GM12878 (cell line): ENCODE measurements at regions not wholly inside any gene's neighbourhood (a gene's known extent, or its start where the extent isn't known, plus 50 kb on each side); places are given as distances from the start of the nearest gene placed in this dataset.

Experiments used
- ATAC-seq: fragments of 200-7000 bp; cut with Tn5 transposase; 3 replicates; pipeline ENCODE4 v1.9.1; 2020; ENCODE audit warnings: mild to moderate bottlenecking, moderate library complexity
- BruUV-seq: library from RNA; stranded (reverse); fragments of 400-500 nt; replicated peaks from 2 replicates; lab custom pipeline; 2021; lab: Mats Ljungman, UMichigan
- CTCF ChIA-PET: fragments of 300-600 bp; sonication (Branson Sonifier 250); formaldehyde crosslinking; extraction: SDS; loops from one replicate; lab custom pipeline; 2021; ENCODE audit warnings: inconsistent platforms; lab: Yijun Ruan, JAX
- POLR2A ChIA-PET: fragments of 350-600 bp; formaldehyde crosslinking; extraction: SDS; loops from one replicate; lab custom pipeline; 2021; ENCODE audit warnings: inconsistent platforms; lab: Charles Lee
- RAD21 ChIA-PET: fragments of 300-600 bp; sonication (Branson Sonifier 250); formaldehyde crosslinking; loops from one replicate; lab custom pipeline; 2023; ENCODE audit warnings: antibody characterized with exemption; ENCODE audit not compliant: unreplicated experiment; lab: Charles Lee
- SMC1A ChIA-PET: fragments of 300-600 bp; sonication (Branson Sonifier 250); formaldehyde crosslinking; loops from one replicate; lab custom pipeline; 2023; ENCODE audit not compliant: unreplicated experiment, uncharacterized antibody; lab: Charles Lee
- DNase-seq: peaks from one replicate; pipeline ENCODE4 v3.0.0-alpha.2; 2011; ENCODE audit warnings: low read depth, low spot score
- FAIRE-seq: peaks from 3 replicates; lab custom pipeline; 2011; peaks lifted over from hg19 to GRCh38; lab: Jason Lieb, UNC
- H2AFZ ChIP-seq: 2 replicates; pipeline ENCODE4 v1.6.0; 2011; ENCODE audit warnings: low read depth, low read length, control low read depth; ENCODE audit not compliant: control insufficient read depth
- H3K27ac ChIP-seq: 2 replicates; pipeline ENCODE4 v1.5.1; 2011; ENCODE audit warnings: control low read depth; ENCODE audit not compliant: control insufficient read depth, insufficient read depth
- H3K27me3 ChIP-seq, 2 experiments: replicated peaks in 1 of 2; 2 replicates each; pipeline versions ENCODE4 v1.6.0 to v1.6.1; 2011; ENCODE audit warnings: low read length in 1 of 2; ENCODE audit not compliant: control insufficient read depth in 2 of 2, insufficient read depth in 2 of 2
- H3K36me3 ChIP-seq, 2 experiments: 2 replicates each; pipeline ENCODE4 v1.5.1; 2011; ENCODE audit warnings: low read length in 1 of 2; ENCODE audit not compliant: control insufficient read depth in 2 of 2, insufficient read depth in 2 of 2
- H3K4me1 ChIP-seq: 2 replicates; pipeline ENCODE4 v1.6.1; 2011; ENCODE audit warnings: mild to moderate bottlenecking, low read length, moderate library complexity, mixed read lengths; ENCODE audit not compliant: control insufficient read depth, insufficient read depth
- H3K4me2 ChIP-seq: 2 replicates; pipeline ENCODE4 v1.6.0; 2011; ENCODE audit warnings: control low read depth; ENCODE audit not compliant: control insufficient read depth, insufficient read depth
- H3K4me3 ChIP-seq: fragments of 200-600 bp; sonication (generic); 2 replicates; pipeline ENCODE4 v1.5.1; 2016
- H3K79me2 ChIP-seq: 2 replicates; pipeline ENCODE4 v1.6.0; 2011; ENCODE audit warnings: low read length; ENCODE audit not compliant: control insufficient read depth, insufficient read depth
- H3K9ac ChIP-seq: 2 replicates; pipeline ENCODE4 v1.8.0; 2011; ENCODE audit warnings: low read length, control low read depth, mixed read lengths; ENCODE audit not compliant: control insufficient read depth, insufficient read depth
- H3K9me3 ChIP-seq: replicated peaks from 3 replicates; pipeline ENCODE4 v1.5.1; 2011; ENCODE audit warnings: mild to moderate bottlenecking, low read length; ENCODE audit not compliant: control insufficient read depth, insufficient read depth
- H4K20me1 ChIP-seq: 2 replicates; pipeline ENCODE4 v1.6.0; 2011; ENCODE audit not compliant: control insufficient read depth, insufficient read depth
- BMI1 ChIP-seq: fragments of 450-650 bp; IDR thresholded peaks from 2 replicates; pipeline ENCODE4 v1.6.1; 2016; ENCODE audit warnings: mild to moderate bottlenecking, moderate library complexity, borderline replicate concordance
- BRCA1 ChIP-seq: IDR thresholded peaks from 2 replicates; pipeline ENCODE4 v1.6.1; 2011; ENCODE audit warnings: low read depth, low read length, improper control_type of control experiment
- IRF4 ChIP-seq: IDR thresholded peaks from 2 replicates; pipeline ENCODE4 v1.6.1; 2011; ENCODE audit warnings: low read depth, low read length
- NFXL1 ChIP-seq: fragments of 450-650 bp; IDR thresholded peaks from 2 replicates; pipeline ENCODE4 v1.6.1; 2017; ENCODE audit warnings: antibody characterized with exemption, mild to moderate bottlenecking, borderline replicate concordance
- SUZ12 ChIP-seq: fragments of 200-600 bp; sonication (generic); IDR thresholded peaks from one replicate; pipeline ENCODE4 v1.6.1; 2018; ENCODE audit warnings: antibody characterized with exemption, mild to moderate bottlenecking; ENCODE audit not compliant: unreplicated experiment
- USF1 ChIP-seq: IDR thresholded peaks from 2 replicates; pipeline ENCODE4 v1.6.1; 2011; ENCODE audit warnings: borderline replicate concordance, low read depth, mild to moderate bottlenecking, moderate library complexity, mixed read lengths, low read length; ENCODE audit not compliant: insufficient read depth; ENCODE audit errors: extremely low read length
- ZSCAN29 ChIP-seq: fragments of 450-650 bp; IDR thresholded peaks from 2 replicates; pipeline ENCODE4 v1.6.1; 2017; ENCODE audit warnings: mild to moderate bottlenecking, moderate library complexity
- WGBS: methylation state at CpG from one replicate; pipeline ENCODE4 v1.1.6; 2016; ENCODE audit warnings: low lambda C conversion rate; ENCODE audit not compliant: insufficient replicate concordance, insufficient coverage; ENCODE audit errors: missing lambda C conversion rate; 5-methylcytosine and 5-hydroxymethylcytosine counted together
- in situ Hi-C: fragments of 300-500 bp; cut with MboI; formaldehyde crosslinking; loops from 9 replicates; pipeline ENCODE4 v1.14.3; 2018; ENCODE audit warnings: mixed read lengths
- intact Hi-C: fragments of 100-400 bp; cut with micrococcal nuclease; formaldehyde crosslinking; loops from one replicate; pipeline ENCODE4 v1.14.2; 2022; ENCODE audit not compliant: unreplicated experiment
- TF ChIP-seq, protein P1 (sequence below): fragments of 150-350 bp; IDR thresholded peaks from 2 replicates; pipeline ENCODE4 v1.6.1; 2016; ENCODE audit warnings: low read depth, low read length
- TF ChIP-seq, protein P2 (sequence below): fragments of 450-650 bp; IDR thresholded peaks from 2 replicates; pipeline ENCODE4 v1.6.1; 2016; ENCODE audit warnings: mild to moderate bottlenecking

GRCh38 chr3:27623085-27623753 lies 98.9 kb downstream of the EOMES start:
- Histone ChIP-seq H3K27me3 (no peaks in the 10 kb centered on the region), H3K4me3 (no peak overlapping the region), H4K20me1 (no peaks in the 10 kb centered on the region), H3K36me3 (no peaks in the 10 kb centered on the region), H3K27ac (no peak overlapping the region), H2AFZ (no peak overlapping the region), H3K79me2 (no peaks in the 10 kb centered on the region), H3K9me3 (no peaks in the 10 kb centered on the region), H3K4me1 (no peaks in the 10 kb centered on the region), H3K9ac (no peak overlapping the region), H3K4me2 (no peak overlapping the region)
- intact Hi-C loops, result no loop called here
- BruUV-seq, result no TSS peak
- TF ChIP-seq NFXL1 (no peak), BRCA1 (no peak), ZSCAN29 (no peak)
- 46% methylated on average over 4 of the region's 4 CpGs for WGBS
- FAIRE-seq (no peak), DNase-seq (no peak), ATAC-seq (no peak)
- ChIA-PET RAD21 (no interaction called here), SMC1A (interaction anchor here (0.8 to 1.1 kb wide), 2 partner anchors 11 to 16 kb away, joined by 3 read pairs; no protein-coding TSS in a partner anchor), CTCF (no interaction called here), POLR2A (no interaction called here)
- in situ Hi-C loops, result no loop called here

- H3K4me2 ChIP-seq, result no peak overlapping the region
- DNase-seq (no peak), ATAC-seq (no peak), FAIRE-seq (no peak)
- TF ChIP-seq, protein P1, sequence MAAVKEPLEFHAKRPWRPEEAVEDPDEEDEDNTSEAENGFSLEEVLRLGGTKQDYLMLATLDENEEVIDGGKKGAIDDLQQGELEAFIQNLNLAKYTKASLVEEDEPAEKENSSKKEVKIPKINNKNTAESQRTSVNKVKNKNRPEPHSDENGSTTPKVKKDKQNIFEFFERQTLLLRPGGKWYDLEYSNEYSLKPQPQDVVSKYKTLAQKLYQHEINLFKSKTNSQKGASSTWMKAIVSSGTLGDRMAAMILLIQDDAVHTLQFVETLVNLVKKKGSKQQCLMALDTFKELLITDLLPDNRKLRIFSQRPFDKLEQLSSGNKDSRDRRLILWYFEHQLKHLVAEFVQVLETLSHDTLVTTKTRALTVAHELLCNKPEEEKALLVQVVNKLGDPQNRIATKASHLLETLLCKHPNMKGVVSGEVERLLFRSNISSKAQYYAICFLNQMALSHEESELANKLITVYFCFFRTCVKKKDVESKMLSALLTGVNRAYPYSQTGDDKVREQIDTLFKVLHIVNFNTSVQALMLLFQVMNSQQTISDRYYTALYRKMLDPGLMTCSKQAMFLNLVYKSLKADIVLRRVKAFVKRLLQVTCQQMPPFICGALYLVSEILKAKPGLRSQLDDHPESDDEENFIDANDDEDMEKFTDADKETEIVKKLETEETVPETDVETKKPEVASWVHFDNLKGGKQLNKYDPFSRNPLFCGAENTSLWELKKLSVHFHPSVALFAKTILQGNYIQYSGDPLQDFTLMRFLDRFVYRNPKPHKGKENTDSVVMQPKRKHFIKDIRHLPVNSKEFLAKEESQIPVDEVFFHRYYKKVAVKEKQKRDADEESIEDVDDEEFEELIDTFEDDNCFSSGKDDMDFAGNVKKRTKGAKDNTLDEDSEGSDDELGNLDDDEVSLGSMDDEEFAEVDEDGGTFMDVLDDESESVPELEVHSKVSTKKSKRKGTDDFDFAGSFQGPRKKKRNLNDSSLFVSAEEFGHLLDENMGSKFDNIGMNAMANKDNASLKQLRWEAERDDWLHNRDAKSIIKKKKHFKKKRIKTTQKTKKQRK, result no peak
- TF ChIP-seq, protein P2, sequence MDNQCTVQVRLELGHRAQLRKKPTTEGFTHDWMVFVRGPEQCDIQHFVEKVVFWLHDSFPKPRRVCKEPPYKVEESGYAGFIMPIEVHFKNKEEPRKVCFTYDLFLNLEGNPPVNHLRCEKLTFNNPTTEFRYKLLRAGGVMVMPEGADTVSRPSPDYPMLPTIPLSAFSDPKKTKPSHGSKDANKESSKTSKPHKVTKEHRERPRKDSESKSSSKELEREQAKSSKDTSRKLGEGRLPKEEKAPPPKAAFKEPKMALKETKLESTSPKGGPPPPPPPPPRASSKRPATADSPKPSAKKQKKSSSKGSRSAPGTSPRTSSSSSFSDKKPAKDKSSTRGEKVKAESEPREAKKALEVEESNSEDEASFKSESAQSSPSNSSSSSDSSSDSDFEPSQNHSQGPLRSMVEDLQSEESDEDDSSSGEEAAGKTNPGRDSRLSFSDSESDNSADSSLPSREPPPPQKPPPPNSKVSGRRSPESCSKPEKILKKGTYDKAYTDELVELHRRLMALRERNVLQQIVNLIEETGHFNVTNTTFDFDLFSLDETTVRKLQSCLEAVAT, result no peak
- no peak for TF ChIP-seq BRCA1
- no peak for TF ChIP-seq SUZ12
- no peak for TF ChIP-seq IRF4
- TF ChIP-seq BMI1, result no peak
- TF ChIP-seq USF1, result no peak
- peaks cover 12% of the 10 kb centered on the region for H3K4me1 ChIP-seq
- ChIA-PET CTCF (no interaction called here), SMC1A (interaction anchor here (1.4 kb wide), 1 partner anchor 41 kb away, joined by 4 read pairs; no protein-coding TSS in a partner anchor), POLR2A (no interaction called here), RAD21 (no interaction called here)
- H3K9ac ChIP-seq, result no peak overlapping the region
- 15% methylated on average over 5 of the region's 5 CpGs for WGBS
- H3K4me3 ChIP-seq, result no peak overlapping the region
- H3K36me3 ChIP-seq, result no peaks in the 10 kb centered on the region
- in situ Hi-C loops, result no loop called here
- H4K20me1 ChIP-seq, result no peaks in the 10 kb centered on the region
- H3K27me3 ChIP-seq, result no peaks in the 10 kb centered on the region
- intact Hi-C loops, result no loop called here
- no peak overlapping the region for H2AFZ ChIP-seq
- H3K27ac ChIP-seq, result no peak overlapping the region
- peaks cover 5% of the 10 kb centered on the region; the same call in 2 of the 3 replicates for H3K9me3 ChIP-seq
- BruUV-seq, result no TSS peak
- H3K79me2 ChIP-seq, result no peaks in the 10 kb centered on the region
These were observed 104.6 kb downstream of the EOMES start for GRCh38 chr3:27617552-27617951.
